ENCODE measurements at regions not wholly inside any gene's neighbourhood (a gene's known extent, or its start where the extent isn't known, plus 50 kb on each side); places are given as distances from the start of the nearest gene placed in this dataset.

DNA sequence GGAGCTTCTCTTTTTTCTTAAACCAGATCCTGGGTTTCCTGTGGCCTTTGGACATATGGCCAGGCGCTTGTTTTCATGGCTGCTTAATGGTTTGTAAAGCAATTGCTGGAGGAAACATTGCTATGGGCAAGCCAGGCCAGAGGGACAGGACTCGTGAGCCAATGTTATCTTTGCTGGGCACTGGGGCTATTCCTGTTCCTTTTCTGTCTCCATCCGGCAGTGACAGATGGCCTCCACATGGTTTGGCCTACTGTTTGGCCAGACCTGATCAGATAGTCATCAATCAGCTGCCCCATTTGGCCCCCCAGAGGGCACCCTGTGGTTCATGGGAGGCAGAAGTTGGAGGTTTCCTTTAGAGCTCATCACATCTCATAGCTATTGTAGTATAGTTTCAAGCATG lies 326.1 kb upstream of the ROPN1 start (continued):
- TF ChIP-seq HNRNPL (IDR thresholded peaks at IDR 0.05; ENCODE audit: low read depth, low read length) (no peak), TARDBP (CRISPR knock-in tag; IDR thresholded peaks at IDR 0.05) (no peak), NCOA1 (CRISPR knock-in tag; IDR thresholded peaks at IDR 0.05) (no peak), MXI1 (IDR thresholded peaks at IDR 0.05; ENCODE audit: borderline replicate concordance, low read depth, low read length) (no peak), ADNP (CRISPR knock-in tag; IDR thresholded peaks at IDR 0.05) (no peak)

DNA sequence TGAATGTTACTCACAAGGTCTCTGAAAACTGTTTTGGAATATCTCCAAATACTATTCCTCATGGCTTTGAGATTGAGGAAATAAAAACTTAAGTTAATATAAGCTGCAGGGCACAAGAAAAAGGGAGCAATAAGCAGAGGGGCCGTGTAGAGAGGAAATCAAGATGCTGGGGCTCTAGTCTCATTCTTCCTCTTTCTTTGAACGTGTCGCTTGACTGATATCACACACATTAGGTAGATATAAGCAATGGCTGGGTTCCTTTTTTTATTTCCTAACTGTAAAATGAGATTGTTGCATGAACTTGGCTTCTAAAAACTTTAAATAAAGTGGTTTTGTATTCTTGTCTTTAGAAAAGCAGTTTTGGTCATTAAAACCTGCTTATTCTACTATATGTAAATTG lies 326.7 kb upstream of the ROPN1 start:
- CTCF ChIA-PET (ENCODE audit: low intra/inter-chr PET ratio, low total read pairs): no interaction called here
- BruUV-seq (replicated peaks): no TSS peak
- in situ Hi-C loops (cut with HindIII; ENCODE audit: extremely low pct_ligation_motif_present, low pct_unique_long_range_greater_than_20kb): no loop called here
- H3K27me3 ChIP-seq (ENCODE audit: control insufficient read depth in 1 of 2, insufficient read depth in 2 of 2, low read length in 2 of 2): peaks cover 0 to 5% of the 10 kb centered on the region in 2 experiments; a peak in 3 of 5 replicates
- no peak overlapping the region for H3K4me2 ChIP-seq (ENCODE audit: low read depth, low read length)
- H3K27ac ChIP-seq (ENCODE audit: extremely low read length, insufficient read depth, low read length): no peak overlapping the region
- H3K9me3 ChIP-seq (ENCODE audit: low read length): no peaks in the 10 kb centered on the region
- ATAC-seq (no peak), DNase-seq (ENCODE audit: low spot score) (no peak), FAIRE-seq (no peak)
- H4K20me1 ChIP-seq (ENCODE audit: insufficient read depth, low read length): no peaks in the 10 kb centered on the region
- H3K36me3 ChIP-seq (replicated peaks in 1 of 2; ENCODE audit: control insufficient read depth in 1 of 2, insufficient read depth in 2 of 2, low read length in 2 of 2): no peaks in the 10 kb centered on the region
- POLR2A ChIA-PET: no interaction called here
- TF ChIP-seq ARHGAP35 (CRISPR knock-in tag; IDR thresholded peaks at IDR 0.05; ENCODE audit: borderline replicate concordance): no peak
- TF ChIP-seq ZSCAN31 (CRISPR knock-in tag; IDR thresholded peaks at IDR 0.05; ENCODE audit: low read depth): no peak
- TF ChIP-seq PRMT3 (CRISPR knock-in tag; IDR thresholded peaks at IDR 0.05; ENCODE audit: borderline replicate concordance, low read depth): no peak
- no peak for TF ChIP-seq SMAD1 (CRISPR knock-in tag; IDR thresholded peaks at IDR 0.05; ENCODE audit: borderline replicate concordance, low read depth)
- TF ChIP-seq KLF13 (CRISPR knock-in tag; IDR thresholded peaks at IDR 0.05): no peak
- TF ChIP-seq XRCC5 (optimal IDR thresholded peaks at IDR 0.05; ENCODE audit: low read length): no peak
- no peak overlapping the region for H3K9ac ChIP-seq (ENCODE audit: insufficient read depth, low read depth, low read length)
- no peak overlapping the region for H3K4me3 ChIP-seq (replicated peaks in 1 of 3; ENCODE audit: insufficient read depth in 1 of 3, low read depth in 2 of 3, low read length in 3 of 3)
- no peak overlapping the region for H2AFZ ChIP-seq (ENCODE audit: low read length)
- no peaks in the 10 kb centered on the region for H3K79me2 ChIP-seq (ENCODE audit: insufficient read depth, low read length)
- 53% methylated on average over 3 of the region's 3 CpGs for WGBS (ENCODE audit: low lambda C conversion rate)
- intact Hi-C loops (cut with micrococcal nuclease; ENCODE audit: unreplicated experiment): no loop called here
- no peaks in the 10 kb centered on the region for H3K4me1 ChIP-seq (ENCODE audit: insufficient read depth, low read length)

Data from HepG2 (cell line).